Endothelial cell of umbilical vein (primary cell): ENCODE measurements at regions not wholly inside any gene's neighbourhood (a gene's known extent, or its start where the extent isn't known, plus 50 kb on each side); places are given as distances from the start of the nearest gene placed in this dataset.

Source experiments
- CTCF ChIP-seq, 2 donors: IDR thresholded peaks; 1 replicate in 1 of 2; 2 replicates in 1 of 2; pipeline ENCODE4 v1.5.1; 2011; ENCODE audit warnings: low read length in 2 of 2, mild to moderate bottlenecking in 2 of 2, moderate library complexity in 2 of 2, control low read depth in 1 of 2, inconsistent platforms in 1 of 2, low read depth in 1 of 2; ENCODE audit not compliant: insufficient read depth in 1 of 2; ENCODE audit errors: extremely low read depth in 1 of 2
- MAX ChIP-seq: IDR thresholded peaks from 2 replicates; pipeline ENCODE4 v1.6.1; 2011; ENCODE audit not compliant: insufficient read depth, insufficient read length
- POLR2A ChIP-seq: IDR thresholded peaks from 2 replicates; pipeline ENCODE4 v1.6.1; 2012; ENCODE audit warnings: low read depth, mild to moderate bottlenecking, control low read depth, low read length

- TF ChIP-seq MAX (no peak), POLR2A (no peak), CTCF (IDR thresholded peaks at IDR 0.05; ENCODE audit: extremely low read depth in 1 of 2, insufficient read depth in 1 of 2, low read depth in 1 of 2, low read length in 2 of 2) (no peak)
Observed at GRCh38 chr9:118961857-118962256, 407.4 kb downstream of the BRINP1 start.
